LNCaP clone FGC (cell line): ENCODE measurements at regions not wholly inside any gene's neighbourhood (a gene's known extent, or its start where the extent isn't known, plus 50 kb on each side); places are given as distances from the start of the nearest gene placed in this dataset.

Experiments used
- DNase-seq: peaks from one replicate; pipeline ENCODE4 v3.0.0-alpha.2; 2011; ENCODE audit warnings: low read depth
- H3K4me3 ChIP-seq: 2 replicates; pipeline ENCODE4 v1.5.1; 2011; ENCODE audit warnings: mild to moderate bottlenecking, low read depth, low read length, control low read depth
- TF ChIP-seq, protein P1 (sequence below): IDR thresholded peaks from 2 replicates; pipeline ENCODE4 v1.5.1; 2012; ENCODE audit warnings: mild to moderate bottlenecking; ENCODE audit not compliant: control insufficient read depth, insufficient read depth; ENCODE audit errors: extremely low read depth

DNA sequence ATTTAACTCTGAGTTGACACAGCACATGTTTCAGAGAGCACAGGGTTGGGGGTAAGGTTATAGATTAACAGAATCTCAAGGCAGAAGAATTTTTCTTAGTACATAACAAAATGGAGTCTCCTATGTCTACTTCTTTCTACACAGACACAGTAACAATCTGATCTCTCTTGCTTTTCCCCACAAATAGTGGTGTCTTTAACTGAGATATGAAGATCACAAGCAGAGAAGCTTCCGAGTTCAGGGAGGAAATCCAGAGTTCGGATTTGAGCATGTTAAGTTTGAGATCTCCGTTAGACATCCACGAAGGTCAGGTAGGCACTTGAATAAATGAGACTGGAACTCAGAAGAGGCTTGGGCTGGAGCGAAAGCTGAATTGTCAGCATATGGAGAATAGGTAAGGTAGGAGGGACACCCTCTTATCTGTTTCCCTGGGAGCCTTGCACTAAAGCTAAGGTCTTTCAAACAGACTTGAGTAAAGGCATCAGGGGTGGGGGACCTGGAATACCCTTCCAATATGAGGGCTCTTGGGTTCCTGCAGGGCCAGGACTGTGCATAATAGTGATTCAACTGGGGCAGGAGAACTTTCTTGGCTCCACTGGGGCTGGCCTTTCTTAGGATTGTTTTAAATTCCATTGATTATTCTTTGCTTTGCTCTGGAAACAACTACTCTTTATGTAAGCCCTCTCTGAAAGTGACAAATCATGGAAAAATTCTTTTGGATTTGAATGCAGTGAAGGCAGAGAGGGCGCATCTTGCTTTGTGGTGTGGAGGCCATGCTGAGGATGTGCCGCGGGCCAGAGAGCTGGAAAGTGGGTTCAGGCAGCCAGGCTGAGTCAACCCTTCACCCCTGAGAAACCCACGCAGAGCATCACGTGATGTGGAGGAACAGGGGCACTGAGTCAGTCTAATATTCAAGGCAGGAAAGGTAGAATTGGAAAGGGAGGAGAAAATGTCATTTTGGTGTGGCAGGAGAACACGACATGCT is 62.7 kb upstream of the AMPD3 start:
- no peak overlapping the region for H3K4me3 ChIP-seq
- TF ChIP-seq, protein P1, sequence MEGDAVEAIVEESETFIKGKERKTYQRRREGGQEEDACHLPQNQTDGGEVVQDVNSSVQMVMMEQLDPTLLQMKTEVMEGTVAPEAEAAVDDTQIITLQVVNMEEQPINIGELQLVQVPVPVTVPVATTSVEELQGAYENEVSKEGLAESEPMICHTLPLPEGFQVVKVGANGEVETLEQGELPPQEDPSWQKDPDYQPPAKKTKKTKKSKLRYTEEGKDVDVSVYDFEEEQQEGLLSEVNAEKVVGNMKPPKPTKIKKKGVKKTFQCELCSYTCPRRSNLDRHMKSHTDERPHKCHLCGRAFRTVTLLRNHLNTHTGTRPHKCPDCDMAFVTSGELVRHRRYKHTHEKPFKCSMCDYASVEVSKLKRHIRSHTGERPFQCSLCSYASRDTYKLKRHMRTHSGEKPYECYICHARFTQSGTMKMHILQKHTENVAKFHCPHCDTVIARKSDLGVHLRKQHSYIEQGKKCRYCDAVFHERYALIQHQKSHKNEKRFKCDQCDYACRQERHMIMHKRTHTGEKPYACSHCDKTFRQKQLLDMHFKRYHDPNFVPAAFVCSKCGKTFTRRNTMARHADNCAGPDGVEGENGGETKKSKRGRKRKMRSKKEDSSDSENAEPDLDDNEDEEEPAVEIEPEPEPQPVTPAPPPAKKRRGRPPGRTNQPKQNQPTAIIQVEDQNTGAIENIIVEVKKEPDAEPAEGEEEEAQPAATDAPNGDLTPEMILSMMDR, result no peak
- no peak for DNase-seq

DNA sequence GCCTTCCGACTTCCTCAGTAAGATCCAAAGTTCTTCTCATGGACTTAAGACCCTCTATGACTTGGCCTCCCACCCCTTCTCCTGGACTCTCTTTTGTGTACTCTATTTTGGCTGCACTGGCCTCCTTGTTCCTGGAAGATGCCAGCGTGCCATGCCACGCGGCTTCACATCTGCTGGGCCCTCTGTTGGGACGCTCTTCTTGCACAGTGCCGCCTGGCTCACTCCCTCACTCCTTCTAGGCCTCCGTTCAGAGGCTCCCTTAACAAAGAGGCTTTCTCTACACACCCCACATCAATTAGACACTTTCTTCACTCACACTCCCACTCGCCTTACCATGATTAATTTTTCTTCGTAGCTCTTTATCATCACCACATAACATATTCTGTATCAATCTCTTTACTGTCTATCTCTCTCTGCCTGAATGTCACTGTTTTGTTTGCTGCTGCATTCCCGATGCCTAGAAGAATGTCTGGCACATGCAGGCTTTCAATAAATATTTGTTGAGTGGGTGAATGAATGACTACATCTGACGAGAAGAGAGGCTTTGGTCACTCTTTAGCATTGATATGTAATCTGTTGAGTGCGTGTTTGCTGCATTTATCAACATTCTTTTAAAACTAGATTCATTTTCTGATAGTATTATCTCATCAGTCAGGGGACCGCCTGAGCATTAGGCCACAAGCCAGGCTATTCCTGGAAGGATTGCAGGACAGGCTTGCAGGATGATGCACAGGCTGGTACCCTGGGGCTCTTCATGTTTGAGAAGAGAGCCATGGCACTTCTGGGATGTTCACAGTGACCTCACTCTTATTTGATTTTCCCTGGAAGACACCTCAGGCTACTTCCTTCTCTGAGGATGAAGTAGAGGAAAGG is 60.6 kb upstream of the AMPD3 start:
- DNase-seq, result peak; percentile 39

DNA sequence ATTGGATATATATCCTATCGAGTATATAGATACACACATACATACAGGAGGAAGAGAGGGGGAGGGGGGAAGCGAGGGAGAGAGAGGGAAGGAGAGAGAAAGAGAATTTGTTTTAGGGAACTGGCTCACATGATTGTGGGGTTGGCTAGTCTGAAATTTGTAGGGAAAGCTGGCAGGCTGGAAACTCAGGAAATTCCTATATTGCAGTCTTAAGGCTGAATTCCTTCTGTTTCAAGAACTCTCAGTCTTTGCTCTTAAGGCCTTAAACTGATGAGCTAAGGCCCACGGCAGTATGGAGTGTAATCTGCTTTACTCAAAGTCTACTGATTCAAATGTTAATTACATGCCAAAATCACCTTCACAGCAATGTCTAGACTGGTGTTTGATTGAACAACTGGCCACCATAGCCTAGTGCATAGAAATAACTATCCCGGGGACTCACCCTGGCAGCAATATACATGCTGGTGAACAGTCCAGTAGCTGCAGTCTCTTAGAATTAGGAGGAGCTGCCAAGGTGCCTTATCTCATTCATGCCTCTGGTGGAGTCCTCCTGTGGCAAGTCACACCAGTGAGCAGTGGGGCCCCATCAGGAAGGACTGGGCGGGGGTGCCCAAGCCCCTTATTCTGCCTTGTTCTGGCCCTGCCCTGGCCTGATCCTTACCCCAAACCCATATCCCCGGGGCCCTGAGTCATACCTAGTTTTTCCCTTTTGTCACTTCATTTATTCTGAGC is 59.7 kb upstream of the AMPD3 start:
- TF ChIP-seq, protein P1, result no peak
- H3K4me3 ChIP-seq, result no peak overlapping the region
- no peak for DNase-seq

More for the DNA sequence above, 60.6 kb upstream of the AMPD3 start:
- no peak overlapping the region for H3K4me3 ChIP-seq
- TF ChIP-seq, protein P1, result no peak

DNA sequence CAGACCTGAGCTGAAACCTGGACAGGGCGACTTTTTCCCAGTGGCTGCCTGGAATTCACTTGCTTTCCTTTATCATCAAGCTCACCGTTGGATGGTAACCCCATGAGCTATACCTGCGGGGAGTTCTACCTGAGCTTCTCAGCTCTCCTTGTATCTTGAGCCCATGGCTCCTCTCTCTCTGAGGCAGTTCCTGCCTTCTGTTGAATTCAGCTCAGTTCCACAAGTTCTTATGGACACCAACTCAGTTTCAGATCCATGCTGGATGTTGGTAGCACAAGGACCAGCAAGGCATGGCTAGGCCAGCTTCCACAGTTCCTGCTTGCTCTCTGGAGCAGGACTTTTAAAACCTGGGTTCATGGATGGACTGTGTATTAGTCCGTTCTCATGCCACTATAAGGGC is 58.3 kb upstream of the AMPD3 start:
- TF ChIP-seq, protein P1, result no peak
- no peak for DNase-seq
- H3K4me3 ChIP-seq, result no peak overlapping the region

DNA sequence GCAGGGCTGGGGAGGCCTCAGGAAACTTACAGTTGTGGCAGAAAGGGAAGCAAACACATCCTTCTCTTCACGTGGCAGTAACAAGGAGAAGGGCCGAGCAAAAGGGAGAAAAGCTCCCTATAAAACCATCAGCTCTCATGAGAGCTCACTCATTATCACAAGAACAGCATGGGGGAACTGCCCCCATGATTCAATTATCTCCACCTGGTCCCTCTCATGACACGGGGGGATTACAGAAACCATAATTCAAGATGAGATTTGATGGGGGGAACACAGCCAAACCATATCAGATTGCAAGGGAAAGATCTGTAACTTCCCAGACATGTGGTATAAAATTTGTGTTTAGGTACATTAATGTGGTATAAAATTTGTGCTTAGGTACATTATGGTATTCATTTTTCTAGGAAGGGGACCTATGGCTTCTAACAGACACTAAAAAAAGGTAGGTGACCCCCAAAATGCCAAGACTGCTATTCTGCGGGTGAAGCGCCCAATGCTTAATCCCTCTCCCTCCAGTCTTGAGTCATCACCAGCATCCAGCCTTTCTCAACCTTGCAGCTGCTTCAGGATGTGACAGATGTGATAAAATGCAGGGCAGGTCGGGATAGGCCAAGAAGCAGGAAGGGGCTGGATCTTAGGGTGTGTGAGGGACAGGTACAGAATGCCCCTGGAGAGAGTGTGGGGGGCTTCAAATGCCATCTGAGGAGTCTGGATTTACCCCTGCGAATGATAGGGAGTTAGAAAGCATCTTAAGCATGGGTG is 57.7 kb upstream of the AMPD3 start:
- no peak overlapping the region for H3K4me3 ChIP-seq
- DNase-seq, result no peak
- TF ChIP-seq, protein P1, result no peak

DNA sequence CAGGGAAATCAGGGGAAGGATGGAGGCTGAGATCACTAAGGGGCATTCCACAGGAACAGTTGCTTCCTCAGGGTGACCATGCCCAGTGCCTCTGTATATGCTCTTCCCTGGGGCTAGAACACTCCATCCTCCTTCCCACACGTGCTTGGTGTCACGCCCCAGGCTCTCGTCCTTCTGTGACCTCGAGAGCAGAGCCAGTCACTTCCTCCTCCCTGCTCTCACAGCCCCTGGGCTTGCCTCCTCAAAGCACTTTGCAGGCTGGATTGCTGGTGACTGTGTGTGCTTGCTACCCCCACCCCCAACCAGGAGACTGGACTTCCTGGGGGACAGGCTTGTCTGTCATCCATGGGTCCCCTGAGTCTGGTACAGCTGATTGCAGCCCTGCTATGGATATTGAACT is 56.5 kb upstream of the AMPD3 start:
- TF ChIP-seq, protein P1, result no peak
- no peak for DNase-seq
- no peak overlapping the region for H3K4me3 ChIP-seq
